DND-41 (cell line): ENCODE measurements at regions not wholly inside any gene's neighbourhood (a gene's known extent, or its start where the extent isn't known, plus 50 kb on each side); places are given as distances from the start of the nearest gene placed in this dataset.

Experiments used
- CTCF ChIP-seq: IDR thresholded peaks from 2 replicates; pipeline ENCODE4 v1.5.1; 2012; ENCODE audit warnings: borderline replicate concordance, low read length, moderate library complexity, mild to moderate bottlenecking; ENCODE audit not compliant: poor library complexity, severe bottlenecking; ENCODE audit errors: extremely low read depth
- EZH2 ChIP-seq: IDR thresholded peaks from 3 replicates; pipeline ENCODE4 v1.6.1; 2012; ENCODE audit warnings: borderline replicate concordance, low read depth, mild to moderate bottlenecking, moderate library complexity, low read length, inconsistent platforms; ENCODE audit not compliant: severe bottlenecking

- TF ChIP-seq EZH2 = no peak
- TF ChIP-seq CTCF = no peak
These were observed 55.1 kb upstream of the HDDC2 start for GRCh38 chr6:125356884-125357283.
